HG03342 (cell line): ENCODE measurements at regions not wholly inside any gene's neighbourhood (a gene's known extent, or its start where the extent isn't known, plus 50 kb on each side); places are given as distances from the start of the nearest gene placed in this dataset.
"Not testable (repeated sequence)": the region's sequence is repeated elsewhere in the genome, so short reads cannot be mapped to it uniquely, and the experiment has no call there.

Source experiments
- ATAC-seq: cut with Tn5 transposase; IDR thresholded peaks from one replicate; pipeline ENCODE4 v1.9.1; 2021; ENCODE audit warnings: mild to moderate bottlenecking, moderate library complexity; ENCODE audit not compliant: unreplicated experiment

DNA sequence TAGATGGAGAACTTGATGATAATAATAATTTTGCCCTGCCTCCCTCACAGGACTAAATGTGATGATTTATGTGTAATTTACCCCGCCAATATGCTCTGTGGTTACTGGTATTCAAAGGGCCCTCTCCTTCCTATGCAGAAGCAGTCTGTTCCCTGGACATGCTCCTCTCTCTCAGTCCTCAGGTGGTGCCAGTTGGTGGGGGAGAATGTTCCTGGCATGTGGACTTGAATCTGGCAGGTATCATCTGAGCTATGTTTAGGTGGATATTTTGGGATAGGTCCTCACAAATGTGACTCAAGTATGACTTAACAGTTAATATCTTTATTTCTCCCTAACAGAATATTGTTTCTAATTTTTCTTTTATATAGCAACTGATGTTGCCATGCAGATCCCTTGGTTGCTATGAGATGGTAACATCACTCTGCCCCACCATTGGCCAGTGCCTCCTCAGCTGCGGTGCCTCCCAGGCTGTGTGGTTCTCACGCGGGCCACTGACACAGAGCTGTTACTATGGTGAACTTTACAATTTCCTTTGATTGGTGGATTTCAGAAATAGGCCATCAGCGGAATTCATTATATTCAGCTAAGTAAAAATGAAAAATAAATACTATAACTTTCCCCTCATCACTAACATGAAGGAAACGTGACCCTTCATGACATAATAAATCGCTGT lies 106.7 kb upstream of the PELI1 start:
- no peak for ATAC-seq

DNA sequence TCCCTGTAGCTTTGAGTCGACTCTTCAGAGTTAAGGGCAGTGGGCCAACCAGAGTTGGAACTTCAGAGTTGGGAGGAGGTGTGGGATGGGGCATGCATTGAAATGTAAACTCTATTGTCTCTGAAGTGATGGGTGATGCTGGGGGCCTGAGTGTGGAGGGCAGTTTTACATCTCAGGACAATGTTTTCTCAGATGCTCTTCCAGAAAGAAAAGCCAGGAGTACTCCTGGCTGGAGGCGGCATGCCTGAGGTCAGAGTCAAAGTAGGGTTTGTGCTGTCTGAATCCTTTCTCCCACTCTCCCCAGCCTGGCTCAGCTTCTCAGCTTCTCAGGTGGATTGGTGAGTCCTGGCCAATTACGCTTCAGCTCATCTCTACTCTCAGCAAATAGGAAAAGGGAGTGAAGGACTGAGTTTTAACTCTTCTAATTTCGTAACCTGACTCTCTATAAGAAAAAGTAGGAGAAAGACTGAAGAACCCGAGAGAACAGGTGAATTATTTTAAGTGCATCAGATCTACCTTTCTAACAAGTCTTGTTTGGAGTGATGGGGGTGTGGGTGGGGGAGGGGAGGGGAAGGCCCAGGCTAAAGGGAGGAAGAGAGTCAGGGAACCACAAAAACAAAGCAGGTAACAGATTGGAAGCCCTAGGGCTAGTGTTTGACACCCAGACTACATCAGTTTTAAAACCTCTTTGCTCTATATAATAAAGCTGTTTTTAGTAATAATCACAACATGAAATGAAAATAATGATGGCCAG lies 107.5 kb upstream of the PELI1 start:
- ATAC-seq = no peak

DNA sequence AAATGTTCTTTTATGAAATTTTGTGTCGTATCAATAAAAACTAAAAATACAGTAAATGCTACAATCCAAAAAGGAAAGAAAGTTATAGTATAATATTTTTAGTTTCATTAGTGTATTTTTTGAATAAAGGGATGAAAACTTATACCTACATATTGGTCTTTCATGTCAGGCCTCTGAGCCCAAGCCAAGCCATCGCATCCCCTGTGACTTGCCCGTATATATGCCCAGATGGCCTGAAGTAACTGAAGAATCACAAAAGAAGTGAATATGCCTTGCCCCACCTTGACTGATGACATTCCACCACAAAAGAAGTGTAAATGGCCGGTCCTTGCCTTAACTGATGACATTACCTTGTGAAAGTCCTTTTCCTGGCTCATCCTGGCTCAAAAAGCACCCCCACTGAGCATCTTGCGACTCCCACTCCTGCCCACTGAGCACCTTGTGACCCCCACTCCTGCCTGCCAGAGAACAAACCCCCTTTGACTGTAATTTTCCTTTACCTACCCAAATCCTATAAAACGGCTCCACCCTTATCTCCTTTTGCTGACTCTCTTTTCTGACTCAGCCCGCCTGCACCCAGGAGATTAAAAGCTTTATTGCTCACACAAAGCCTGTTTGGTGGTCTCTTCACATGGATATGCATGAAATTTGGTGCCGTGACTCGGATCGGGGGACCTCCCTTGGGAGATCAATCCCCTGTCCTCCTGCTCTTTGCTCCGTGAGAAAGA lies 108.2 kb upstream of the PELI1 start:
- ATAC-seq = not testable (repeated sequence)

DNA sequence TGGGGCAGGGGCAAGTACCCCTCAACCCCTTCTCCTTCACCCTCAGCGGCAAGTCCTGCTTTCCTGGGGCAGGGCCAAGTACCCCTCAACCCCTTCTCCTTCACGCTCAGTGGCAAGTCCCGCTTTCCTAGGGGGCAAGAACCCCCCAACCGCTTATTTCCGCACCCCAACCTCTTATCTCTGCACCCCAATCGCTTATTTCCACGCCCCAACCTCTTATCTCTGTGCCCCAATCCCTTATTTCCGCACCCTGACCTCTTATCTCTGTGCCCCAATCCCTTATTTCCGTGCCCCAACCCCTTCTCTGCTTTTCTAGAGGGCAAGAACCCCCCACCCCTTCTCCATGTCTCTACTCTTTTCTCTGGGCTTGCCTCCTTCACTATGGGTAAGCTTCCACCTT lies 109.2 kb upstream of the PELI1 start:
- not testable (repeated sequence) for ATAC-seq

DNA sequence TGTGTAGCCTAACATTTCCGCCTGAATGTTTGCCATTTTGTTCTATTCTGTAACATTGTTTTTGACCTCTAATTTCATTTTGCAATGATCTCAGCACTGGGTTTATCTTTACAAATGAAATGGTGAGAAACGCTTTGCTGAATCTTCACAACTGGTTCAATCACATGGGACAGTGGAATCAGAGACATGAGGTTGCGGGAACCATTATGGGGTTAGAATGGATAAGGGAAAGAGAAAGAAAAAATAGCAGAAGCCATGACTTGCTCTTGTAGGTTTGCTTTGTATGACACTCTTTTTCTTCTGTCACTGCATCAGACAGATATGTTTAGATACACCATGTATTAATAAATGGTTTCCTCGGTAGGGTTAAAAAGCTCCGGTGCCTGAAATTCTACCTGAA lies 114.3 kb upstream of the PELI1 start:
- ATAC-seq = no peak

DNA sequence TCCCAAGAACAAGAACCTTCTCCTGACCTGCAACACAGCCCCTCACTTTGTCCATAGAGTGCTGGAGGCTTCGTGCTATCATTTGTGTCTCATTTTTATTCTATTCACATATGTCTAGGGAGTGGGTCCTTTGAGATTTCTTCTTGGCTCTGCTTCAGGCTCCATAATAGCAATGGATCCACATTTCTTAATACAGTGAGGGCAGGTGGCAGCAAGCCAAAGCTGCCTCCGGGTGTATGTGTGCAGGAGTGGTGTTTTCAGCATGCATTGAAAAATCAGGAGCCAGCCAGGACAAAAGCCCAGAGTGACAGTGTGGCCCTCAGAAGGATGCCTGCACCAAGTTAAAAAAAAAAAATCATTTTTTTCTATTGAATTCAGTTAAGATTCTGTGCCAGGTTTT lies 115.1 kb upstream of the PELI1 start:
- ATAC-seq = no peak

DNA sequence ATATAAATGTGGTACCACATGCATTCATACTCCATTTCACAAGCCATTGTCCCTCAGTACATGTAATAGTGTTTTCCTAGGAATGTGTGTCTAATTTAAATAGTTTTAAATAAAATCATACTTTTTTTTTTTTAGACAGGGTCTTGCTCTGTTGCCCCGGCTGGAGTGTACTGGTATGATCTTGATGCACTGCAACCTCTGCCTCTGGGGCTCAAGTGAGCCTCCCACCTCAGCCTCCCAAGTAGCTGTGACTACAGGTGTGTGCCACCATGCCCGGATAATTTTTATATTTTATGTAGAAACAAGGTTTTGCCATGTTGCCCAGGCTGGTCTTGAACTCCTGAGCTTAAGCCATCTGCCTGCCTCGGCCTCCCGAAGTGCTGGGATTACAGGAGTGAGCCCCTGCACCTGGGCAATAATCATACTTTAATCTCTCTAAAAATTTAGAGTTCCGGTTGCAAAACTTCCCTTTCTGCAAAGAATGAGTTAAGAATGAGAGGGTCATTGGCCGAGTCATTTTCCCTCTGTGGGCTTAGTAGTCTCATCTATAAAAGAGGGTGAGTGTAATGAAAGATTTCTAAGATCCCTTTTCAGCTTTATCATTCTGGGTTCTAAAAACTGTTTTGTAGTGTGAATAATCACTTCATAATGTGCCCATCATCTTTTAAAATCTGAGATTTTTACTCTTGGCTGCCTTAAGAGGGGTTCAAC lies 116.0 kb upstream of the PELI1 start:
- ATAC-seq = no peak

DNA sequence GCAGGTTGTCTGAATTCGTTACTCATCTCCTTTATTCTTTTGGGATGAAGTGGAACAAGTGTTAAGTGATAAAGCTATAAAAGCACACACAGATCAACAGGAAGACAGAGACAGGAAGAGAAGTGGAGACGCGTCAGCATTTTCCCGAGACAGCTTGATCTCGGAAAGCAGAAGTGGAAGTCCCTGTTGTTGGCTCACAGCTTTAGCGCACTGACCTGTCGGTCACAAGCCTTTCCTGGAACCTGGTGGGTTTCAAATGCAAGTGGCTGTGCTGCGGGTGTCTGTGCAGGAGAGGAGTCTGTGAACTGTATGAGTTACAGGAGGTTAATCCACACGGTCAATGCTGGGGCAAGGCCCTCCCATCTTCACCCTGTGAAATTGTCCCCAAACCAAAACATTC lies 116.6 kb upstream of the PELI1 start:
- ATAC-seq = peak; percentile 94

DNA sequence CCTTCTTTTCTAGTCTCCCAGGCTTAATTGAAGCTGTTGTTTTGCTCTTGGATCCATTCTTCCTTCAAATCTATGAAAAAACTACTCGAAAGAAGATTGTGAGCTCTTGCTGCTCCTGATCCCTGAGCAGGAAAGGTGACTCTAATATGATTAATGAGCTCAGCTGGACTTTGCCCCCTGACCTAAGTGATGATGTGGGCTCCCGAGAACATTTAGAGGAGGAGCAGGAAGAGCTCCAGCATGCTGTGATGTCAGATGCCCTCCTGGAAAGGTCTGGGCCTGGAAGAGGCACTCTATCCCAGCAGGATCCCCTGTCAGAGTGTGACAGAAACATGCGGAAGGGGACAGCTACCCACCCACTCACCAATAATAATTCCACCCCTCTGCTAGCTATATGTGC lies 117.9 kb upstream of the PELI1 start:
- no peak for ATAC-seq

DNA sequence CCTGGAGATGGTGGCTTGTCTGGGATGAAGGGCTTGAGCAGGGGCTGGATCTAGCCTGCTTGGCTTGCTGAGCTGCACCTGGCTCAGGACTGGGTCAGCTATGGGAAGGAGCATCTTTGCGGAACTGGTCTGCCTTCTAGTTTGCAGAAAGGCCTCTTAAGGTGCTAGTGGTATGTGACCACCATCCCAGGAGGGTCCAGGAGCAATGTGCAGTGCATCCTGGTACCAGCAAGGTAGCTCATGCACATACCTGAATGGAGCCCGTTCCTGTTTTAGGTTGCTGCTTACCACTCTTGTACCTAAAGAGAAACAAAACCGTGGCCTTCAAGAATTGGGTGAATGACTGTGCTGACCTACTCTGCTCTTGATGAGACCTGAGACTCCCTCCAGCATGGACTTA lies 118.6 kb upstream of the PELI1 start:
- ATAC-seq = no peak

DNA sequence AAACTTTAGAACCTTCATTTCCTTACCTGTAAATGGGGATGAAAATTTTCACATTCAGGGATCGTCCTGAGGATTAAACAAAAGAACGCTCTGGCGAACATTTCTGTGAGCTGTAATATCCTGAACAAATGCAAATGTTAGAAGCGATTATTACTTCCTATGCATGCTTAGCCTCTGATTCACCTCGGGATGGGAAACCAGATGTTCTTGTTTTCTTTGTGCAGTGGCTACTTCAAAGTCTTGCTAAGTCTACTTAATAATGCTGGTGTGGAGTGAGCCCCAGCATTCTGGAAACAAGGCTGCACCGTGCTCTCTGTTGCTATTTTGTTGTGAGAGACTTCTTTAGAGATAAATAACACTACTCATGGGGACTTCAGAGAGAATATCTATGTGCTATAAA lies 119.1 kb upstream of the PELI1 start:
- no peak for ATAC-seq

DNA sequence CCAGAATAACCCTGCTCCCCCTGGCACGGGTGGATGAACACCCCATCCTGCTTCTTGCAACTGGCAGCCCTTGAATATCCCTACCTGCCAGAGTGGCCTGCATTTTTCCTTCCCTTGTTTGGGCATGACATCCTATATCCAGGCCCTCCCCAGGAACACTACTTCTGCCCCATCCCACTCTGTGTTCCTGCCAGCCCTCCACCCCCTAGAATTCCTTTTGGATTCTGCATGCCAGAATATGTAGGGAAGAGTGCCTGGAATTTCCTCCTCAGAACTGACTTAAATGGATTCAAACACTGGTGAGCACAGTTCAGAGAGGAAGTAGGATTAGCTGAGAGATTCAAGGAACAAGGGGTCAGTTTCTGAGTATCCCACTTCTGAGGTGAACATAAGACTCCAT lies 123.5 kb upstream of the PELI1 start:
- no peak for ATAC-seq

DNA sequence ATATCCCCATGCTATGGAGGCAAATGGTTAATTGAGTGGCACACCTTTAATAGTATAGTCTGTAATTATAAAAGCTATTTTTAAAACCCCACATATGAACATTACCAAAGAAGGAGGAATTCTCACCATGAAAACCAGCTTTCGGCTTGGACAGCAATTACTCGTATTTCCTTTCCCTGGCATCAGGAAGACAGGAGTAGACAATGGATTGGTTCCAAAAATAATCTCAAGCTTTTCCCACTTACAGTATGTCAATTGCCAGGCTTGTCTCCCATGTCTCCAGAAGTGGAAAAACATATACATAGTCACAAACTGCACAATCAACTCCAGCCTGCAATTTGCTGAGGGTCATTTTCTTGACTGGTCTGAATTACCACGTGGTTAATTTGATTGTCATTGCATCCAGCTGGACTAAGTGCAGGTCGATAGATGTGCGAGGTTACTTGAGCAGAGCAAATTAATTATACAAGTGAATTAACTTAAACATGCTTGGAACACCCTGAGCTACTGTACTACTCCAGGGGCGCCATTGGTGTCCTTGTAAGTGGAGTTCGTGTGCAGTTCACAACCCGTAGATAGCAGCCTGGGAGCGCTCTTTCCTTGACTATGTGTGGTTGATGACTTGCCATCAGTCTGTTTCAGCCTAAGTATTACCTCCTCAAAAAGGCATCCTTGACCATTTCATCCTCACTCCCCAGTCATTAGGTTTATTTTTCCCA lies 124.3 kb upstream of the PELI1 start:
- no peak for ATAC-seq

DNA sequence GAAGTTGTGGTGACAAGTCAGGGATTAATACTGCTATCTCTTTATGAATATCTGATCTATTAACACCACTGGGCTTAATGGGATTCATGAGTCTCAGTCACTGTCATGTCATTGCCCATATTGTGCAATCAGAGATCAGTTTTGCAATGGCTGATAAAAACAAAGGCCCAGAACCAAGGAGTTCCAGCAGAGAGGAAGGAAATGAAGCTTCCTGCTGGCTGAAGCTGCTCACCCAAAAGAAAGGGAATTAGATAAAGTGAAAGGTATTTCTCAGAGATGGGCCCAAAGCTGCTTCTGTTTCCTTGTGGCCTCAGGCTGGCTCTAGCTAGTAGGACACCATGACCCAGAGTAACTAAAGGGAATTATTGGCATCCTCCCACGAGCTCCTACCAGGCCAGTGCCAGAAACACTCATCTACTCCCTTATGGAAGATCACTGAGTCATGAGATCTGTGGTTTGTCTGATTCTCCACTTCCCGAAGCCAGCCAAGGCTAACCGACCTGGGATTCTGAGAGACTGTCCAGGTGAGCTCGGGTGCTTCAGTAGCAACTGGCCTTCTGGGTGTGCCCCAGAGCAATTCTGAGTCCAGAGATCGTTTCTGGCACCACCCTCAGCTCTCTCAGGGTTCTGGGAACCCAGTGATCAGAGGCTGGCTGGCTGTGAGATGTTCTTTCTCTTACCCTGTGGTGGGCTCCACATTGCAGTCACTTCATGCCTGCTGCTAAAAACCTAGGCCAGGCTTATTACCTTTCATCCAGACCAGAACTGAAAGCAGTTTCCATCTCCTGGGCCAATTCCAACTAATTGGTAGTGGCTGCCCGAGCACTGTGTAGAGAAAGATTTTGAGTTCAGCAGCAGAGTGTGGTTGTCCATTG lies 129.5 kb upstream of the PELI1 start:
- ATAC-seq = no peak

DNA sequence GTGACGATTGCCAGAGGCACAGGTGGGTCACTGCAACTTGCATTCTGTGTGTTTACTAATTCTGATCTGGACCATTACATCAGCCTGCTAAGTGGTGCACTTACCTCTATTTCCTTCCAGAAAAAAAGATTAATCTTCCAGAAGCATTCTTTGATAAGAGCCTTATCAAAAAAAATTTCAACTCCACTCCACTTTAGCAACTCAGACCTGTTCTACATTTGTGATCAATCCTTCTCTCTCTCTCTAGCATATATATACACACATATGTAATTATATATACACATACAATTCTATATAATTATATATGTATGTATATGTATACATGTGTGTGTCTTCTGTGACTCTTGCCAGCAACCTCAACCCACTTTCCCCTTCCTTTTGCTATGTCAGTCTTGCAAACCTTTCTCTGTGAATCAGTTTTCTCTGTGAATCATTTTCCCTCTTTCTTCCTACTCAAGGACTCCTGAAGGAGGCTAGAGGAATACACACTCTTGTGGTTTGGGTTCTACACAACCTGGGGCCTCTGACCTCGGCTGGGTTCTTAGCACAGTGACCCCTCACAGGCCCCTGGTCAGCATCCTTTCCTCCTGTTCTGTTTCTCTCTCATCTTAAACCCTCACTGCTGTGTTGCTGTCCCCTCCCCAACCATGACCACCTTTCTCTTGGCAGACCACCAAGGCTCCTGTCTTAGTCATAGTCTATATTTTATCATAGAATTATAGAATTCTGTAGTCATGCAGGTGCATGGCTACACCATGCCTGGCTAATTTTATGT lies 130.4 kb upstream of the PELI1 start:
- ATAC-seq = no peak

DNA sequence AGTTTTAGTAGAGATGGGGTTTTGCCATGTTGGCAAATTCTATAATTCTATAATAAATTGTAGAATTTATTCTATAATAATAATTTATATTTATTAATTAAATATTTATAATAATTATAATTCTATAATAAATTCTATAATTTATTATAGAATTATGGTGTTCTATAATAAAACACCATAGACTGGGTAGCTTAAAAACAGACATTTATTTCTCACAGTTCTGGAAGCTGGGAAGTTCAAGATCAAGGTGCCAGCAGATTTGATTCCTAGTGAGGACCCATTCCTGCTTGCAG lies 130.9 kb upstream of the PELI1 start:
- no peak for ATAC-seq

DNA sequence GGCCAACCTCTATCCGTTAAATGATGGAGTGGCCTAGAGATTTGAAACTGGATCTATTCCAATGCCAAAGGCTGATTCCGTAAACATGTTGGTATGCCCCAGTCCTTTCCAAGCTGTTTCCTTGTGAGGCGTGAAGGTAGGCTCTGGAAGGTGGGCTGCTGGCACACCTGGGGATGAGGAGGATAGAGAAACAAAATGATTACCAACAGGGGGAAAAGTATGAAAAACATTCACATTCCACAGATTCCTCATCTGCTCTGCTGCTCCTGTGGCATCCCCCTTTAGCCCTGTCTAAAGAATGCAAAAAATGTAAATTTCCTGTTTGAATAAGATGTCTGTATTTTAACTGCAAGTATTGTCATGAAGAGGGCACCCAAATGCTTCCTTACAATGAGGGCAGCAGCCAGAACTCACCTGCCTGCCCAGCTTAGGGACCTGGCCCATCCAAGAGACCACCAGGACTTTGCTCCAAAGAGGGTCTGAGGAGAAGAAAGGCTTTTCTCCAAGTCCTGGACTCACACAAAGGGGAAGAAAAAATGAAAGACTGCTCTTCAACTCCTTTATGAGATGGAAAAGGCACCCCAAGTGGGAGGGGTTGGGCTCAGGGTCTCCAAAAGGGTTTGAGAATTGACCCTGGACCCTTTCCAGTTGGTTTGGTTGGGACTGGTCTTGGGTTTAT lies 132.3 kb upstream of the PELI1 start:
- no peak for ATAC-seq

DNA sequence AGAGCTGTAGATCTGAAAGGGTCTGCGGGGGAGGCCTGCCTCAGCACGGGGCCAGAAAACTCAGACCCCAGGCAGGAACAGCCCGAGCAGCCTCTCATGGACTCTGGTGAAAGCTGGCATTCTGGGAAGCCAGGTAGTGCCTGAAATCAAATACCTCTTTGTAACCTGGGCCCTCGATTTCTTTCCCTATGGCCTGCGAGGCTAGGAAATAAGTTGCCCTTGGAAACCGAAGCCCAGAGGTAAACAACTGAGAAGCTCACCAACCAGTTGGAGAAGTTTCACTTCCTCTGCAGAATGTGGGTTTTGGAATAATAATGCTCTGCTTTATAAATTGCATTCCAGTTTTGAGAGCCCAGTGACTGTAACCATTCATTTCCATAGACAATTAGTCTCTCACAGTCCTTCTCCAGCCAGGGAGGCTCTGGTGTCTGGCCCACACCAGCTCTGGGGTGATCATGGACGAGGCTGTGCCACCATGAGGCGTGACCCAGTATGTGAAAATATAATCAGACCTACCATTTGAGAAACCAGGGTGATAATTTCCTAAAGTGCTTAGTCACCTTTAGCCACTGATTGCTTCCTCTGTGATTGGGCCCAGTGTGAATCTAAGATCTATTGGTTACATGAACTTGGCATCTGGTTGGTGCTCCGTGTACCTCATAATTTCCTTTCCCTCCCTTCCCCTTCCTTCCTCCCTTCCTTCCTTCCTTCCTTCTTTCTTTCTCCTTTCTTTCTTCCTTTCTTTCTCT lies 133.1 kb upstream of the PELI1 start:
- ATAC-seq = no peak
